Activated CD4-positive, alpha-beta T cell treated with anti-CD3 and anti-CD28 coated beads, Interleukin-2, amount 10 ng/mL, durations not matched to agents 24 days and 14 days (primary cell): ENCODE measurements at regions not wholly inside any gene's neighbourhood (a gene's known extent, or its start where the extent isn't known, plus 50 kb on each side); places are given as distances from the start of the nearest gene placed in this dataset.

Experiments used
- DNase-seq: peaks from one replicate; pipeline ENCODE4 v3.0.0; 2022
- H3K27ac Mint-ChIP-seq: one replicate; pipeline ENCODE4 v1.8.0; 2022; ENCODE audit warnings: mild to moderate bottlenecking, mixed read lengths
- H3K27me3 Mint-ChIP-seq: one replicate; pipeline ENCODE4 v1.8.0; 2022; ENCODE audit warnings: mixed read lengths
- H3K36me3 Mint-ChIP-seq: one replicate; pipeline ENCODE4 v1.8.0; 2022; ENCODE audit warnings: low read depth, mild to moderate bottlenecking, mixed read lengths
- H3K4me1 Mint-ChIP-seq: one replicate; pipeline ENCODE4 v1.8.0; 2021; ENCODE audit warnings: mixed read lengths
- H3K4me3 Mint-ChIP-seq: one replicate; pipeline ENCODE4 v1.8.0; 2022; ENCODE audit warnings: mild to moderate bottlenecking, moderate library complexity, mixed read lengths
- H3K9me3 Mint-ChIP-seq: one replicate; pipeline ENCODE4 v1.8.0; 2021; ENCODE audit warnings: mixed read lengths
- intact Hi-C: fragments of 100-400 bp; cut with micrococcal nuclease; formaldehyde crosslinking; loops from one replicate; pipeline ENCODE4 v1.15.1; 2023

GRCh38 chr18:2301316-2301715, 270.0 kb downstream of the METTL4 start:
- no peak for DNase-seq
- no peaks in the 10 kb centered on the region for H3K4me1 Mint-ChIP-seq
- intact Hi-C loops: no loop called here
- no peak overlapping the region for H3K4me3 Mint-ChIP-seq
- no peaks in the 10 kb centered on the region for H3K36me3 Mint-ChIP-seq
- H3K27me3 Mint-ChIP-seq: peaks cover 15% of the 10 kb centered on the region
- H3K9me3 Mint-ChIP-seq: no peaks in the 10 kb centered on the region
- no peak overlapping the region for H3K27ac Mint-ChIP-seq

- Mint-ChIP-seq H3K36me3 (no peaks in the 10 kb centered on the region), H3K4me3 (no peak overlapping the region), H3K9me3 (no peaks in the 10 kb centered on the region), H3K4me1 (no peaks in the 10 kb centered on the region), H3K27me3 (peaks cover 18% of the 10 kb centered on the region), H3K27ac (no peak overlapping the region)
- no peak for DNase-seq
- intact Hi-C loops: no loop called here
Observed at GRCh38 chr18:2302012-2302411, 269.3 kb downstream of the METTL4 start.

- no peak overlapping the region for H3K4me3 Mint-ChIP-seq
- no peak overlapping the region for H3K27ac Mint-ChIP-seq
- no peaks in the 10 kb centered on the region for H3K4me1 Mint-ChIP-seq
- H3K36me3 Mint-ChIP-seq: no peaks in the 10 kb centered on the region
- no peaks in the 10 kb centered on the region for H3K9me3 Mint-ChIP-seq
- H3K27me3 Mint-ChIP-seq: peaks cover 19% of the 10 kb centered on the region
- intact Hi-C loops: no loop called here
- DNase-seq: no peak
Observed at GRCh38 chr18:2302628-2303516, 268.4 kb downstream of the METTL4 start.

GRCh38 chr18:2303517-2304238, 267.6 kb downstream of the METTL4 start:
- Mint-ChIP-seq H3K36me3 (no peaks in the 10 kb centered on the region), H3K27ac (no peak overlapping the region), H3K9me3 (no peaks in the 10 kb centered on the region), H3K4me3 (no peak overlapping the region), H3K27me3 (peaks cover 19% of the 10 kb centered on the region), H3K4me1 (no peaks in the 10 kb centered on the region)
- no peak for DNase-seq
- intact Hi-C loops: no loop called here

GRCh38 chr18:2304378-2305175, 266.7 kb downstream of the METTL4 start:
- H3K4me3 Mint-ChIP-seq: no peak overlapping the region
- no peaks in the 10 kb centered on the region for H3K9me3 Mint-ChIP-seq
- DNase-seq: no peak
- peaks cover 19% of the 10 kb centered on the region for H3K27me3 Mint-ChIP-seq
- no peaks in the 10 kb centered on the region for H3K36me3 Mint-ChIP-seq
- no peaks in the 10 kb centered on the region for H3K4me1 Mint-ChIP-seq
- H3K27ac Mint-ChIP-seq: no peak overlapping the region
- intact Hi-C loops: no loop called here

- H3K9me3 Mint-ChIP-seq: no peaks in the 10 kb centered on the region
- intact Hi-C loops: no loop called here
- H3K27ac Mint-ChIP-seq: no peak overlapping the region
- no peak for DNase-seq
- H3K4me1 Mint-ChIP-seq: no peaks in the 10 kb centered on the region
- H3K27me3 Mint-ChIP-seq: peaks cover 17% of the 10 kb centered on the region
- no peak overlapping the region for H3K4me3 Mint-ChIP-seq
- no peaks in the 10 kb centered on the region for H3K36me3 Mint-ChIP-seq
Observed at GRCh38 chr18:2306606-2307005, 264.7 kb downstream of the METTL4 start.

GRCh38 chr18:2310886-2311285, 260.4 kb downstream of the METTL4 start:
- intact Hi-C loops: no loop called here
- no peaks in the 10 kb centered on the region for H3K36me3 Mint-ChIP-seq
- DNase-seq: no peak
- H3K4me1 Mint-ChIP-seq: no peaks in the 10 kb centered on the region
- H3K27me3 Mint-ChIP-seq: peaks cover 5% of the 10 kb centered on the region
- H3K27ac Mint-ChIP-seq: no peak overlapping the region
- H3K9me3 Mint-ChIP-seq: no peaks in the 10 kb centered on the region
- no peak overlapping the region for H3K4me3 Mint-ChIP-seq

GRCh38 chr18:2312440-2312839, 258.9 kb downstream of the METTL4 start:
- peaks cover 3% of the 10 kb centered on the region for H3K27me3 Mint-ChIP-seq
- no peaks in the 10 kb centered on the region for H3K4me1 Mint-ChIP-seq
- H3K27ac Mint-ChIP-seq: no peak overlapping the region
- DNase-seq: no peak
- no peaks in the 10 kb centered on the region for H3K9me3 Mint-ChIP-seq
- intact Hi-C loops: no loop called here
- no peaks in the 10 kb centered on the region for H3K36me3 Mint-ChIP-seq
- H3K4me3 Mint-ChIP-seq: no peak overlapping the region

- no peak for DNase-seq
- Mint-ChIP-seq H3K36me3 (no peaks in the 10 kb centered on the region), H3K4me1 (no peaks in the 10 kb centered on the region), H3K27me3 (peaks cover 3% of the 10 kb centered on the region), H3K27ac (no peak overlapping the region), H3K9me3 (no peaks in the 10 kb centered on the region), H3K4me3 (no peak overlapping the region)
- intact Hi-C loops: no loop called here
Observed at GRCh38 chr18:2313332-2313731, 258.0 kb downstream of the METTL4 start.

GRCh38 chr18:2316082-2316750, 255.1 kb downstream of the METTL4 start:
- H3K27me3 Mint-ChIP-seq: peaks cover 4% of the 10 kb centered on the region
- intact Hi-C loops: no loop called here
- no peak overlapping the region for H3K27ac Mint-ChIP-seq
- no peaks in the 10 kb centered on the region for H3K36me3 Mint-ChIP-seq
- no peaks in the 10 kb centered on the region for H3K4me1 Mint-ChIP-seq
- H3K4me3 Mint-ChIP-seq: no peak overlapping the region
- no peak for DNase-seq
- H3K9me3 Mint-ChIP-seq: no peaks in the 10 kb centered on the region

GRCh38 chr18:2316751-2317696, 254.3 kb downstream of the METTL4 start:
- Mint-ChIP-seq H3K27ac (no peak overlapping the region), H3K36me3 (no peaks in the 10 kb centered on the region), H3K27me3 (peaks cover 4% of the 10 kb centered on the region), H3K4me1 (no peaks in the 10 kb centered on the region), H3K9me3 (no peaks in the 10 kb centered on the region), H3K4me3 (no peak overlapping the region)
- intact Hi-C loops: no loop called here
- DNase-seq: no peak

- Mint-ChIP-seq H3K27ac (no peak overlapping the region), H3K36me3 (no peaks in the 10 kb centered on the region), H3K4me1 (no peaks in the 10 kb centered on the region), H3K9me3 (no peaks in the 10 kb centered on the region), H3K27me3 (peaks cover 11% of the 10 kb centered on the region), H3K4me3 (no peak overlapping the region)
- no peak for DNase-seq
- intact Hi-C loops: no loop called here
Observed at GRCh38 chr18:2324459-2324858, 246.8 kb downstream of the METTL4 start.
